Adrenal gland (tissue), 5 donors: ENCODE measurements at regions not wholly inside any gene's neighbourhood (a gene's known extent, or its start where the extent isn't known, plus 50 kb on each side); places are given as distances from the start of the nearest gene placed in this dataset.

Experiments used
- CTCF ChIP-seq, 6 experiments: fragments of 450-650 bp in 4 of 6; fragments of 200-600 bp in 2 of 6; sonication (generic) in 1 of 6; IDR thresholded peaks; 1 replicate in 5 of 6; 2 replicates in 1 of 6; pipeline versions ENCODE4 v1.5.1 to v1.8.0; 2016 to 2021; ENCODE audit warnings: antibody characterized with exemption in 6 of 6, mild to moderate bottlenecking in 2 of 6, moderate library complexity in 1 of 6
- POLR2A ChIP-seq, 2 donors: fragments of 450-650 bp; IDR thresholded peaks; one replicate each; pipeline ENCODE4 v1.6.1; 2017; ENCODE audit warnings: antibody characterized with exemption in 2 of 2, mild to moderate bottlenecking in 2 of 2, moderate library complexity in 1 of 2
- donor health status: DM: no; HTN: no; CAD: no.

GRCh38 chr15:98312913-98313312, 335.4 kb upstream of the IGF1R start:
- TF ChIP-seq CTCF (IDR thresholded peaks at IDR 0.05), result no peak
- no peak for TF ChIP-seq POLR2A (IDR thresholded peaks at IDR 0.05)
